Peyer's patch (tissue), 4 donors: ENCODE measurements at regions not wholly inside any gene's neighbourhood (a gene's known extent, or its start where the extent isn't known, plus 50 kb on each side); places are given as distances from the start of the nearest gene placed in this dataset.

Experiments used
- POLR2A ChIP-seq, 2 donors: fragments of 450-650 bp; IDR thresholded peaks; one replicate each; pipeline ENCODE4 v1.5.1; 2017; ENCODE audit warnings: antibody characterized with exemption in 2 of 2, mild to moderate bottlenecking in 2 of 2, moderate library complexity in 2 of 2
- TF ChIP-seq, protein P1 (sequence below), 6 experiments: fragments of 450-650 bp in 4 of 6; fragments of 200-600 bp in 2 of 6; sonication (generic) in 1 of 6; IDR thresholded peaks; one replicate each; pipeline ENCODE4 v1.5.1; 2017 to 2019; ENCODE audit warnings: antibody characterized with exemption in 6 of 6, mild to moderate bottlenecking in 3 of 6, moderate library complexity in 1 of 6

DNA sequence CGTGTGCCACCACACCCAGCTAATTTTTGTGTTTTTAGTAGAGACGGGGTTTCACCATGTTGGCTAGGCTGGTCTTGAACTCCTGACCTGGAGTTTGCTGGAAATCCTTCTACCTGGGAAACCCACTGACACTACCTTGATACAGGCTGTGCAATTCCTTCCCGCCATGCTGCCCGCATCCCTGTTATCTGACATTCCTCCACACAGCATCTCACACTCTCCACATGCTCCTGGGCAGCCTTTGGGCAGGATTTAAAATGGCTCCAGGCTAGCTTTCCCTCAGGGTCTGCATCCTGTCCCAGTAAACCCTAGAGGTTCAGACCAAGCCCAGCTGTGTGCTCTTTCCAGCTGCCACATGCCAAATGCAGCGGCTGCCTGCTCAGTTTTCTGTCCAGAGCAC is 319.5 kb upstream of the CXCR4 start:
- TF ChIP-seq, protein P1, sequence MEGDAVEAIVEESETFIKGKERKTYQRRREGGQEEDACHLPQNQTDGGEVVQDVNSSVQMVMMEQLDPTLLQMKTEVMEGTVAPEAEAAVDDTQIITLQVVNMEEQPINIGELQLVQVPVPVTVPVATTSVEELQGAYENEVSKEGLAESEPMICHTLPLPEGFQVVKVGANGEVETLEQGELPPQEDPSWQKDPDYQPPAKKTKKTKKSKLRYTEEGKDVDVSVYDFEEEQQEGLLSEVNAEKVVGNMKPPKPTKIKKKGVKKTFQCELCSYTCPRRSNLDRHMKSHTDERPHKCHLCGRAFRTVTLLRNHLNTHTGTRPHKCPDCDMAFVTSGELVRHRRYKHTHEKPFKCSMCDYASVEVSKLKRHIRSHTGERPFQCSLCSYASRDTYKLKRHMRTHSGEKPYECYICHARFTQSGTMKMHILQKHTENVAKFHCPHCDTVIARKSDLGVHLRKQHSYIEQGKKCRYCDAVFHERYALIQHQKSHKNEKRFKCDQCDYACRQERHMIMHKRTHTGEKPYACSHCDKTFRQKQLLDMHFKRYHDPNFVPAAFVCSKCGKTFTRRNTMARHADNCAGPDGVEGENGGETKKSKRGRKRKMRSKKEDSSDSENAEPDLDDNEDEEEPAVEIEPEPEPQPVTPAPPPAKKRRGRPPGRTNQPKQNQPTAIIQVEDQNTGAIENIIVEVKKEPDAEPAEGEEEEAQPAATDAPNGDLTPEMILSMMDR (IDR thresholded peaks at IDR 0.05), result no peak
- TF ChIP-seq POLR2A (IDR thresholded peaks at IDR 0.05), result no peak
